Parathyroid adenoma (tissue), 2 donors: ENCODE measurements at regions not wholly inside any gene's neighbourhood (a gene's known extent, or its start where the extent isn't known, plus 50 kb on each side); places are given as distances from the start of the nearest gene placed in this dataset.

Experiments used
- H2AFZ ChIP-seq: fragments of 300-600 bp; sonication (generic); one replicate; pipeline ENCODE4 v1.7.0; 2017; ENCODE audit warnings: antibody characterized with exemption, mild to moderate bottlenecking
- H3K27ac ChIP-seq: fragments of 300-600 bp; sonication (generic); one replicate; pipeline ENCODE4 v1.7.0; 2017
- H3K27me3 ChIP-seq: fragments of 300-600 bp; sonication (generic); one replicate; pipeline ENCODE4 v1.7.0; 2017; ENCODE audit warnings: low read length; ENCODE audit not compliant: control insufficient read depth, insufficient read depth
- H3K36me3 ChIP-seq: fragments of 300-600 bp; sonication (generic); one replicate; pipeline ENCODE4 v1.7.0; 2017; ENCODE audit warnings: low read length; ENCODE audit not compliant: control insufficient read depth, insufficient read depth
- H3K4me1 ChIP-seq: fragments of 300-600 bp; sonication (generic); one replicate; pipeline ENCODE4 v1.7.0; 2017; ENCODE audit warnings: control low read depth
- H3K4me2 ChIP-seq: fragments of 300-600 bp; sonication (generic); one replicate; pipeline ENCODE4 v1.7.0; 2017; ENCODE audit warnings: low read length
- H3K4me3 ChIP-seq: fragments of 300-600 bp; sonication (generic); one replicate; pipeline ENCODE4 v1.7.0; 2017; ENCODE audit warnings: low read depth, low read length
- H3K79me2 ChIP-seq: fragments of 300-600 bp; sonication (generic); one replicate; pipeline ENCODE4 v1.7.0; 2017; ENCODE audit warnings: control low read depth
- H3K9ac ChIP-seq: fragments of 300-600 bp; sonication (generic); one replicate; pipeline ENCODE4 v1.7.0; 2017; ENCODE audit warnings: mild to moderate bottlenecking
- H3K9me3 ChIP-seq: fragments of 300-600 bp; sonication (generic); one replicate; pipeline ENCODE4 v1.7.0; 2017; ENCODE audit warnings: low read length; ENCODE audit not compliant: control insufficient read depth
- TF ChIP-seq, protein P1 (sequence below): fragments of 300-600 bp; sonication (generic); IDR thresholded peaks from one replicate; pipeline ENCODE4 v1.7.0; 2017; ENCODE audit warnings: antibody characterized with exemption, mild to moderate bottlenecking
- donor health status: primary hyperparathyroidism.

DNA sequence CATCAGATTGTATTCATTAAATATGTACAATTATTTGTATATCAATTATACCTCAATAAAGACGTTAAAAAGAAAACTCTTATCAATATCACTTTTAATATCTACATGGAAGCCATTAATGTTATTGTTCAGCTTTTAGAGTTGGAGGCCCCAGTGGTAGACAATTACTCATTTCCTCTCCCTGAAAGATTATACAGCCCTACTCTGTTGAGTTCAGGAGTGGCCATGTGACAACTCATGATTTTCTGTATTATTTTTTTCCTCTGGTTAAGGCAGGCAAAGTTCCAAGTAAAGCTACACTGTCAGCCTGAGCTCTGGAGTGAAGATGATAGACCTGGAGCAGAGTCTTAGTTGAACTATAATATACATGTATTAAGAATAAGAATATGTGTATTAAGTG lies 247.9 kb upstream of the B3GALT2 start:
- H3K27me3 ChIP-seq = no peaks in the 10 kb centered on the region
- no peaks in the 10 kb centered on the region for H3K79me2 ChIP-seq
- no peak overlapping the region for H3K4me2 ChIP-seq
- TF ChIP-seq, protein P1, sequence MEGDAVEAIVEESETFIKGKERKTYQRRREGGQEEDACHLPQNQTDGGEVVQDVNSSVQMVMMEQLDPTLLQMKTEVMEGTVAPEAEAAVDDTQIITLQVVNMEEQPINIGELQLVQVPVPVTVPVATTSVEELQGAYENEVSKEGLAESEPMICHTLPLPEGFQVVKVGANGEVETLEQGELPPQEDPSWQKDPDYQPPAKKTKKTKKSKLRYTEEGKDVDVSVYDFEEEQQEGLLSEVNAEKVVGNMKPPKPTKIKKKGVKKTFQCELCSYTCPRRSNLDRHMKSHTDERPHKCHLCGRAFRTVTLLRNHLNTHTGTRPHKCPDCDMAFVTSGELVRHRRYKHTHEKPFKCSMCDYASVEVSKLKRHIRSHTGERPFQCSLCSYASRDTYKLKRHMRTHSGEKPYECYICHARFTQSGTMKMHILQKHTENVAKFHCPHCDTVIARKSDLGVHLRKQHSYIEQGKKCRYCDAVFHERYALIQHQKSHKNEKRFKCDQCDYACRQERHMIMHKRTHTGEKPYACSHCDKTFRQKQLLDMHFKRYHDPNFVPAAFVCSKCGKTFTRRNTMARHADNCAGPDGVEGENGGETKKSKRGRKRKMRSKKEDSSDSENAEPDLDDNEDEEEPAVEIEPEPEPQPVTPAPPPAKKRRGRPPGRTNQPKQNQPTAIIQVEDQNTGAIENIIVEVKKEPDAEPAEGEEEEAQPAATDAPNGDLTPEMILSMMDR = no peak
- no peak overlapping the region for H3K27ac ChIP-seq
- H3K4me3 ChIP-seq = no peak overlapping the region
- H3K36me3 ChIP-seq = no peaks in the 10 kb centered on the region
- H3K9ac ChIP-seq = no peak overlapping the region
- no peak overlapping the region for H2AFZ ChIP-seq
- no peaks in the 10 kb centered on the region for H3K4me1 ChIP-seq
- no peaks in the 10 kb centered on the region for H3K9me3 ChIP-seq

DNA sequence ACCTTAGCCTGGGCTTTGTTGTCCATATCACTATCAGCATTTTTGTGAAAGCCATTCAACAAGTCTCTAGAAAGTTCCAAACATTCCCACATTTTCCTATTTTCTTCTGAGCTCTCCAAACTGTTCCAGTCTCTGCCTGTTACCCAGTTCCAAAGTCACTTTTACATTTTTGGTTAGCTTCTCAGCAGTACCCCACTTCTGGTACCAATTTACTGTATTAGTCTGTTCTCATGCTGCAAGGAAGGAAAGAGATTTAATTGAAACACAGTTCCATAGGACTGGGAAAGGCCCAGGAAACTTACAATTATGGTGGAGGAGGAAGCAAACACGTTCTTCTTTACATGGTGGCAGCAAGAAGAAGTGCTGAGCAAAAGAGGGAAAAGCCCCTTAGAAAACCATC lies 247.2 kb upstream of the B3GALT2 start:
- TF ChIP-seq, protein P1 = no peak
- Histone ChIP-seq H3K4me2 (no peak overlapping the region), H3K79me2 (no peaks in the 10 kb centered on the region), H3K36me3 (no peaks in the 10 kb centered on the region), H3K27ac (no peak overlapping the region), H3K9ac (no peak overlapping the region), H2AFZ (no peak overlapping the region), H3K27me3 (no peaks in the 10 kb centered on the region), H3K4me1 (no peaks in the 10 kb centered on the region), H3K9me3 (no peaks in the 10 kb centered on the region), H3K4me3 (no peak overlapping the region)

DNA sequence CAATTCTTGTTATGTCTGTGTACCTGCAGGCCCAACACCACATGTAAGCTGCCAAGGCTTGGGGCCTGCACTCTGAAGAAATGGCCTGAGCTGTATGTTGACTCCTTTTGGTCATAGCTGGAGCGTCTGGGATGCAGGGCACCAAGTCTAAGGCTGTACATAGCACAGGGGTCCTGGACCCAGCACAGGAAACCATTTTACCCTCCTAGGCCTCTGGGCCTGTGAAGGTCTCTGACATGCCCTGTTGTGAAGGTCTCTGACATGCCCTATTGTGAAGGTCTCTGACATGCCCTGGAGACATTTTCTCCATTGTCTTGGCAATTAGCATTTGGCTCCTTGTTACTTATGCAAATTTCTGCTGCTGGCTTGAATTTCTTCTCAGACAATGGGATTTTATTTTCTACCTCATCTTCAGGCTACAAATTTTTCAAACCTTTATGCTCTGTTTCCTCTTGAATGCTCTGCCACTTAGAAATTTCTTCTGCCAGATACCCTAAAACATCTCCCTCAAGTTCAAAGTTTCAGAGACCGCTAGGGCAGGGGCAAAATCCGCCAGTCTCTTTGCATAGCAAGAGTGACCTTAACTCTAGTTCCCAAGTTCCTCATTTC lies 246.7 kb upstream of the B3GALT2 start:
- no peak overlapping the region for H3K4me2 ChIP-seq
- H3K9ac ChIP-seq = no peak overlapping the region
- no peak overlapping the region for H2AFZ ChIP-seq
- no peak overlapping the region for H3K4me3 ChIP-seq
- H3K9me3 ChIP-seq = no peaks in the 10 kb centered on the region
- H3K36me3 ChIP-seq = no peaks in the 10 kb centered on the region
- no peaks in the 10 kb centered on the region for H3K79me2 ChIP-seq
- H3K27ac ChIP-seq = no peak overlapping the region
- TF ChIP-seq, protein P1 = no peak
- no peaks in the 10 kb centered on the region for H3K4me1 ChIP-seq
- H3K27me3 ChIP-seq = no peaks in the 10 kb centered on the region

DNA sequence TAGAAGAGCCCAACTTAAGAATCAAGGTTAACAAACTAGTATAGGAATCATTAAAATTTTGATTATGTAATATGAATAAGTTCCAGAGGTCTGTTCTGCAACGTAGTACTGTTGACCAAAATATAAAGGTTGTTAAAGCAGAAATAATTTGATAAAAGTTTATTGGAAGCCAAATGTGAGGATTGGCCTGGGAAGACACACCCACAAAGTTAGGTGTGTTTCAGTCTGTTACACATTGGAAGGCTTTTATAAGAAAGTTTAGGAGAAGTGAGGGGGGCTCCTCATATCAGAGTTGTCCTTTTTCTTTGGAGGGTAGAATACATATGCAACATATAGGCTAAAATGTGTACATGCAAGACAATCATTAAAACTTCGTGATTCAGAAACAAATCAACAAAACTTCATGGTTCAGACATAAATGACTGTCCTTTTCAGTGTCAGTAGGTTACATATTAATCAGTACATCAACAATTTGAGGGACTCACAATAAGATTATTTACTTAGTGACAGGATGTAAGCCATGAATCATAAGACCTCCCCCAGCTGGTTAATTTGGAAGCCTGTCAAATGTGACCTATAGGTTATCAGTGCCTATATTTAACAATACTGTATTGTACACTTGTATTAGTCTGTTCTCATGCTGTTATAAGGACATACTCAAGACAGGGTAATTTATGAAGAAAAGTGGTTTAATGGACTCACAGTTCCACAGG lies 245.0 kb upstream of the B3GALT2 start:
- Histone ChIP-seq H3K27ac (no peak overlapping the region), H3K27me3 (no peaks in the 10 kb centered on the region), H3K4me3 (no peak overlapping the region), H3K4me1 (no peaks in the 10 kb centered on the region), H3K9ac (no peak overlapping the region), H3K79me2 (no peaks in the 10 kb centered on the region), H3K36me3 (no peaks in the 10 kb centered on the region), H2AFZ (no peak overlapping the region), H3K4me2 (no peak overlapping the region), H3K9me3 (no peaks in the 10 kb centered on the region)
- TF ChIP-seq, protein P1 = no peak

DNA sequence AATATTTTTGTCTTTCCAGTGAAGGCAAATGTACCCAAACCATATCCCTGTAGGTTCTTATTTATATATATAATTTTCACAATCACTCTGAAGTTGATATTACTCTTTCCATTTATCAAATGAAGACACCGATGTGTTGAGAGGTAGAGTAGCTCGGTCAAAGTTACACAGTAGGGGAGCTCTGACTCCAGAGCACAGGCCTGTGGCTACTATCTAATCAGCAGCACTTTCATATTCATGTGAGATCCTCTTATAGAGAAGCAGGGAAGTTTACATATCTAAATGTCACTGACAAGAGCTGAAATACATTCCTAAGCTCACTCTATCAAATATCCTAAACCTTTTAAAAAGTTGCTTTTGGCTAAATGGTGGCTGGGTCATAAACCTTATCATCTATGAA lies 241.1 kb upstream of the B3GALT2 start:
- Histone ChIP-seq H3K27me3 (no peaks in the 10 kb centered on the region), H3K9me3 (no peaks in the 10 kb centered on the region), H3K4me3 (no peak overlapping the region), H3K27ac (no peak overlapping the region), H3K36me3 (no peaks in the 10 kb centered on the region), H3K4me2 (no peak overlapping the region), H3K79me2 (no peaks in the 10 kb centered on the region), H3K4me1 (no peaks in the 10 kb centered on the region), H2AFZ (no peak overlapping the region), H3K9ac (no peak overlapping the region)
- TF ChIP-seq, protein P1 = no peak
